ENCODE measurements at regions not wholly inside any gene's neighbourhood (a gene's known extent, or its start where the extent isn't known, plus 50 kb on each side); places are given as distances from the start of the nearest gene placed in this dataset.

DNA sequence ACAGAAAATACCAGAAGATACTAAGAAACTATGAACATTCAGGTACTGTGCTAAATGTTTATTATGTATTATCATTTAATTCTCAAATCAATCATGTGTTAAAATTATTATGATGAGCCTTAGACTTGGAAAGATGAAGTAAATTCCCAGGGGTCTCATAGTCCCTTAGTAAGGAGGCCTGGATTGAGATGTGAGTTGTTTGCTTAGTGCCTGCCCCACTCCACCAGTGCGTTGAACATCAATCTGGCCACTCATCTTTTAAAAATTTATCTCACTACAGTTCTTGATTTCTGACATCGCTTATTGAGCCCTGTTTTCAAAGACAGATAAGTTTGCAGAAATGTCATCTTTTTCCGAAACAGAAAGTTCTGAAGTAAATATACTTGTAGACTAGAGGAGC is 618.4 kb upstream of the SEMA3D start:
- TF ChIP-seq, protein P1, sequence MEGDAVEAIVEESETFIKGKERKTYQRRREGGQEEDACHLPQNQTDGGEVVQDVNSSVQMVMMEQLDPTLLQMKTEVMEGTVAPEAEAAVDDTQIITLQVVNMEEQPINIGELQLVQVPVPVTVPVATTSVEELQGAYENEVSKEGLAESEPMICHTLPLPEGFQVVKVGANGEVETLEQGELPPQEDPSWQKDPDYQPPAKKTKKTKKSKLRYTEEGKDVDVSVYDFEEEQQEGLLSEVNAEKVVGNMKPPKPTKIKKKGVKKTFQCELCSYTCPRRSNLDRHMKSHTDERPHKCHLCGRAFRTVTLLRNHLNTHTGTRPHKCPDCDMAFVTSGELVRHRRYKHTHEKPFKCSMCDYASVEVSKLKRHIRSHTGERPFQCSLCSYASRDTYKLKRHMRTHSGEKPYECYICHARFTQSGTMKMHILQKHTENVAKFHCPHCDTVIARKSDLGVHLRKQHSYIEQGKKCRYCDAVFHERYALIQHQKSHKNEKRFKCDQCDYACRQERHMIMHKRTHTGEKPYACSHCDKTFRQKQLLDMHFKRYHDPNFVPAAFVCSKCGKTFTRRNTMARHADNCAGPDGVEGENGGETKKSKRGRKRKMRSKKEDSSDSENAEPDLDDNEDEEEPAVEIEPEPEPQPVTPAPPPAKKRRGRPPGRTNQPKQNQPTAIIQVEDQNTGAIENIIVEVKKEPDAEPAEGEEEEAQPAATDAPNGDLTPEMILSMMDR (IDR thresholded peaks at IDR 0.05 in 8 of 11, conservative IDR thresholded peaks at IDR 0.05 in 3 of 11): no peak
- TF ChIP-seq POLR2AphosphoS5 (IDR thresholded peaks at IDR 0.05): no peak
- TF ChIP-seq POLR2A (IDR thresholded peaks at IDR 0.05): no peak

Data from spleen (tissue), 7 donors.